IgD-negative memory B cell (primary cell): ENCODE measurements at regions not wholly inside any gene's neighbourhood (a gene's known extent, or its start where the extent isn't known, plus 50 kb on each side); places are given as distances from the start of the nearest gene placed in this dataset.

ENCODE experiments used
- H3K27ac Mint-ChIP-seq, 3 donors: one replicate each; pipeline ENCODE4 v1.8.0; 2020 to 2022; ENCODE audit warnings: mild to moderate bottlenecking in 3 of 3, mixed read lengths in 3 of 3, moderate library complexity in 1 of 3
- H3K27me3 Mint-ChIP-seq: one replicate; pipeline ENCODE4 v1.8.0; 2021; ENCODE audit warnings: mixed read lengths
- H3K36me3 Mint-ChIP-seq: one replicate; pipeline ENCODE4 v1.8.0; 2020; ENCODE audit warnings: mild to moderate bottlenecking, mixed read lengths
- H3K4me1 Mint-ChIP-seq, 3 donors: one replicate each; pipeline ENCODE4 v1.8.0; 2020 to 2022; ENCODE audit warnings: mixed read lengths in 3 of 3, mild to moderate bottlenecking in 1 of 3
- H3K4me3 Mint-ChIP-seq, 4 donors: one replicate each; pipeline ENCODE4 v1.8.0; 2020 to 2022; ENCODE audit warnings: mild to moderate bottlenecking in 4 of 4, mixed read lengths in 4 of 4, moderate library complexity in 3 of 4
- H3K9me3 Mint-ChIP-seq, 3 donors: one replicate each; pipeline ENCODE4 v1.8.0; 2020 to 2021; ENCODE audit warnings: mixed read lengths in 3 of 3, mild to moderate bottlenecking in 1 of 3

- no peaks in the 10 kb centered on the region for H3K36me3 Mint-ChIP-seq
- H3K27ac Mint-ChIP-seq, result no peak overlapping the region
- H3K27me3 Mint-ChIP-seq, result peaks cover 5% of the 10 kb centered on the region
- H3K9me3 Mint-ChIP-seq, result no peaks in the 10 kb centered on the region
- no peaks in the 10 kb centered on the region for H3K4me1 Mint-ChIP-seq
- H3K4me3 Mint-ChIP-seq, result no peak overlapping the region
These were observed 128.9 kb upstream of the PRSS1 start for GRCh38 chr7:142620402-142620801.

GRCh38 chr7:142618655-142619351 is 130.5 kb upstream of the PRSS1 start:
- Mint-ChIP-seq H3K4me1 (no peaks in the 10 kb centered on the region), H3K9me3 (no peaks in the 10 kb centered on the region), H3K27ac (no peak overlapping the region), H3K36me3 (no peaks in the 10 kb centered on the region), H3K4me3 (no peak overlapping the region), H3K27me3 (peaks cover 11% of the 10 kb centered on the region)

- no peaks in the 10 kb centered on the region for H3K4me1 Mint-ChIP-seq
These were observed 132.4 kb upstream of the PRSS1 start for GRCh38 chr7:142616842-142617241.

GRCh38 chr7:142616121-142616643 is 133.1 kb upstream of the PRSS1 start:
- no peaks in the 10 kb centered on the region for H3K36me3 Mint-ChIP-seq
- peaks cover 11% of the 10 kb centered on the region for H3K27me3 Mint-ChIP-seq
- no peaks in the 10 kb centered on the region for H3K4me1 Mint-ChIP-seq
- no peaks in the 10 kb centered on the region for H3K9me3 Mint-ChIP-seq
- H3K4me3 Mint-ChIP-seq, result peak overlapping the region in 1 of 4 donors; percentile 44
- no peak overlapping the region for H3K27ac Mint-ChIP-seq

More at GRCh38 chr7:142616842-142617241, 132.4 kb upstream of the PRSS1 start:
- Mint-ChIP-seq H3K27me3 (peaks cover 11% of the 10 kb centered on the region), H3K4me3 (no peak overlapping the region), H3K27ac (no peak overlapping the region), H3K36me3 (no peaks in the 10 kb centered on the region), H3K9me3 (no peaks in the 10 kb centered on the region)

GRCh38 chr7:142615508-142615907 is 133.8 kb upstream of the PRSS1 start:
- Mint-ChIP-seq H3K9me3 (no peaks in the 10 kb centered on the region), H3K4me1 (no peaks in the 10 kb centered on the region), H3K27ac (no peak overlapping the region), H3K36me3 (no peaks in the 10 kb centered on the region), H3K27me3 (peaks cover 15% of the 10 kb centered on the region), H3K4me3 (no peak overlapping the region)

- H3K4me3 Mint-ChIP-seq, result no peak overlapping the region
- H3K27me3 Mint-ChIP-seq, result peaks cover 23% of the 10 kb centered on the region
- H3K4me1 Mint-ChIP-seq, result no peaks in the 10 kb centered on the region
- no peaks in the 10 kb centered on the region for H3K36me3 Mint-ChIP-seq
- peak overlapping the region in 1 of 3 donors; percentile 65 for H3K27ac Mint-ChIP-seq
- H3K9me3 Mint-ChIP-seq, result no peaks in the 10 kb centered on the region
These were observed 135.2 kb upstream of the PRSS1 start for GRCh38 chr7:142614116-142614515.

- no peak overlapping the region for H3K4me3 Mint-ChIP-seq
- peaks cover 26% of the 10 kb centered on the region for H3K27me3 Mint-ChIP-seq
- H3K36me3 Mint-ChIP-seq, result no peaks in the 10 kb centered on the region
- H3K27ac Mint-ChIP-seq, result no peak overlapping the region
- no peaks in the 10 kb centered on the region for H3K4me1 Mint-ChIP-seq
- no peaks in the 10 kb centered on the region for H3K9me3 Mint-ChIP-seq
These were observed 136.9 kb upstream of the PRSS1 start for GRCh38 chr7:142612237-142612881.

- H3K9me3 Mint-ChIP-seq, result no peaks in the 10 kb centered on the region
- no peaks in the 10 kb centered on the region for H3K4me1 Mint-ChIP-seq
- H3K4me3 Mint-ChIP-seq, result no peak overlapping the region
- H3K36me3 Mint-ChIP-seq, result no peaks in the 10 kb centered on the region
- peaks cover 26% of the 10 kb centered on the region for H3K27me3 Mint-ChIP-seq
- H3K27ac Mint-ChIP-seq, result peak overlapping the region in 1 of 3 donors; percentile 46
These were observed 137.6 kb upstream of the PRSS1 start for GRCh38 chr7:142611566-142612236.

GRCh38 chr7:142608630-142609428 is 140.4 kb upstream of the PRSS1 start:
- Mint-ChIP-seq H3K4me1 (peaks cover 0 to under 1% (median 0%) of the 10 kb centered on the region in 3 donors), H3K9me3 (no peaks in the 10 kb centered on the region), H3K27ac (no peak overlapping the region), H3K27me3 (peaks cover 23% of the 10 kb centered on the region), H3K4me3 (no peak overlapping the region), H3K36me3 (no peaks in the 10 kb centered on the region)

GRCh38 chr7:142607351-142607750 is 141.9 kb upstream of the PRSS1 start:
- Mint-ChIP-seq H3K27me3 (peaks cover 23% of the 10 kb centered on the region), H3K4me1 (peaks cover 0 to 2% (median 0%) of the 10 kb centered on the region in 3 donors), H3K4me3 (no peak overlapping the region), H3K27ac (no peak overlapping the region), H3K36me3 (no peaks in the 10 kb centered on the region), H3K9me3 (no peaks in the 10 kb centered on the region)

GRCh38 chr7:142606081-142606480 is 143.2 kb upstream of the PRSS1 start:
- no peak overlapping the region for H3K27ac Mint-ChIP-seq
- no peaks in the 10 kb centered on the region for H3K36me3 Mint-ChIP-seq
- no peak overlapping the region for H3K4me3 Mint-ChIP-seq

GRCh38 chr7:142604671-142605070 is 144.6 kb upstream of the PRSS1 start:
- Mint-ChIP-seq H3K27me3 (peaks cover 21% of the 10 kb centered on the region), H3K4me3 (no peak overlapping the region), H3K9me3 (no peaks in the 10 kb centered on the region), H3K27ac (no peak overlapping the region), H3K36me3 (no peaks in the 10 kb centered on the region), H3K4me1 (peaks cover 0 to 2% (median 0%) of the 10 kb centered on the region in 3 donors)

More at GRCh38 chr7:142606081-142606480, 143.2 kb upstream of the PRSS1 start:
- H3K9me3 Mint-ChIP-seq, result no peaks in the 10 kb centered on the region
- H3K4me1 Mint-ChIP-seq, result peaks cover 0 to 2% (median 0%) of the 10 kb centered on the region in 3 donors
- H3K27me3 Mint-ChIP-seq, result peaks cover 27% of the 10 kb centered on the region

GRCh38 chr7:142603870-142604448 is 145.3 kb upstream of the PRSS1 start:
- H3K4me3 Mint-ChIP-seq, result no peak overlapping the region
- peaks cover 19% of the 10 kb centered on the region for H3K27me3 Mint-ChIP-seq
- no peaks in the 10 kb centered on the region for H3K9me3 Mint-ChIP-seq
- no peaks in the 10 kb centered on the region for H3K36me3 Mint-ChIP-seq
- no peak overlapping the region for H3K27ac Mint-ChIP-seq
- peaks cover 0 to 2% (median 0%) of the 10 kb centered on the region in 3 donors for H3K4me1 Mint-ChIP-seq

GRCh38 chr7:142602756-142603155 is 146.5 kb upstream of the PRSS1 start:
- Mint-ChIP-seq H3K27me3 (peaks cover 19% of the 10 kb centered on the region), H3K9me3 (no peaks in the 10 kb centered on the region), H3K36me3 (no peaks in the 10 kb centered on the region), H3K4me3 (no peak overlapping the region), H3K4me1 (peaks cover 0 to 2% (median 0%) of the 10 kb centered on the region in 3 donors), H3K27ac (no peak overlapping the region)
